ENCODE measurements at regions not wholly inside any gene's neighbourhood (a gene's known extent, or its start where the extent isn't known, plus 50 kb on each side); places are given as distances from the start of the nearest gene placed in this dataset.
"Not testable (repeated sequence)": the region's sequence is repeated elsewhere in the genome, so short reads cannot be mapped to it uniquely, and the experiment has no call there.

DNA sequence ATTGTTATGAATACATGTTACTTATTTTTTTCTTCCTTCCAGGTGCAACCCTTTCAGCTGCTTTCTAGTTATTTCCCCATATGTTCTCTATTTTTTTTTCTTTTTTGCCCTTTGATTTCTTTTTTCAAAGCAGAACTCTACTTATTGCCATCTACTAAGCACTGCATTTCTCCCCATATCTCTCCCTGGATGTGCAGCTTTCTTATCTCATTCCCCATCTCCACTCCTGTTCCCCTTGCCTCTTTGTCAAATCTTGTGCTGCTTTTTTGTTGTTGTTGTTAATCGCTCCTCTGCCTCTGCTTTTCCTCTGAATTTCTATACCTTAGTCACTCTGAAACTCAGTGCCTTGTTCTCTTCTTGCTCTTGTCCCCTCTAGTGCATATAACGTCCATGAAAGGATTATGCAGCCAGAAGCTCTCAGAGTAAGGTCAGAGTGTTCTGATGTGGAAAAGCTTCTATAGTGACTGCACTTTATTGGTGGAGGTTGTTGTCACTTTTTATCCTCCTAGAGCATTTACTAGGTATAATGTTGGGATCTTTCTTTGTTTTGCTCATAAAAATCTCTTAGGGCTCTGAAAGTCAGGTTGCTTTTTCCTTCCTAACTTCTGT lies 51.1 kb upstream of the JADE1 start:
- H3K4me3 ChIP-seq: no peak overlapping the region
- no peak for DNase-seq (ENCODE audit: low read depth, low spot score)
- no peaks in the 10 kb centered on the region for H3K9me3 ChIP-seq (ENCODE audit: low read depth, low read length)
- H3K9ac ChIP-seq (ENCODE audit: insufficient read length): no peak overlapping the region
- no peak for TF ChIP-seq FOXP2 (optimal IDR thresholded peaks at IDR 0.05; ENCODE audit: control extremely low read depth, extremely low read length, insufficient read depth)
- no peak for TF ChIP-seq POLR2AphosphoS5 (IDR thresholded peaks at IDR 0.05; ENCODE audit: borderline replicate concordance, low read depth, low read length)
- TF ChIP-seq EZH2 (IDR thresholded peaks at IDR 0.05): no peak
- no peak overlapping the region for H3K27ac ChIP-seq
- H3K36me3 ChIP-seq (ENCODE audit: insufficient read depth, low read length): no peaks in the 10 kb centered on the region

DNA sequence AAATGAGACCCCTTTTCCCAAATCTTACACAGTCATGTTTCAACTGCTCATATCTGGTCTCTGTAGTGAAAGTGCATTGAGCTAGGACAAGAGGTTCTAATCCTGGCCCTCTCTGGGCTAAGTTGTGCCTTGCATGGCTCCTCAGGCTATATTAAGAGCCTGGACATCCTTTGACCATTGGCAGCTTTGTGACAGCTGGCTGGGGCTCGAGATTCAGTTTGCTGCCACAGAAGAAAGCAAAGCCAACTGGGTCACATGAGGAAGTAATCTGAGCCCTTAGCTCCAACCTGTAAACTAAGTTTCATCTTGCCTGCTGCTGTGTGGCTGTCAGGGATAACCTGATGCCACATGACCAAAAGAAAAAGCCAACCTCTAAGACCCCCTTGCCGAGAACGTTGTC lies 51.8 kb upstream of the JADE1 start:
- no peak overlapping the region for H3K4me3 ChIP-seq
- TF ChIP-seq FOXP2 (optimal IDR thresholded peaks at IDR 0.05; ENCODE audit: control extremely low read depth, extremely low read length, insufficient read depth) (no peak), EZH2 (IDR thresholded peaks at IDR 0.05) (no peak), POLR2AphosphoS5 (IDR thresholded peaks at IDR 0.05; ENCODE audit: borderline replicate concordance, low read depth, low read length) (no peak)
- H3K9ac ChIP-seq (ENCODE audit: insufficient read length): no peak overlapping the region
- no peaks in the 10 kb centered on the region for H3K36me3 ChIP-seq (ENCODE audit: insufficient read depth, low read length)
- DNase-seq (ENCODE audit: low read depth, low spot score): no peak
- no peaks in the 10 kb centered on the region for H3K9me3 ChIP-seq (ENCODE audit: low read depth, low read length)
- no peak overlapping the region for H3K27ac ChIP-seq

DNA sequence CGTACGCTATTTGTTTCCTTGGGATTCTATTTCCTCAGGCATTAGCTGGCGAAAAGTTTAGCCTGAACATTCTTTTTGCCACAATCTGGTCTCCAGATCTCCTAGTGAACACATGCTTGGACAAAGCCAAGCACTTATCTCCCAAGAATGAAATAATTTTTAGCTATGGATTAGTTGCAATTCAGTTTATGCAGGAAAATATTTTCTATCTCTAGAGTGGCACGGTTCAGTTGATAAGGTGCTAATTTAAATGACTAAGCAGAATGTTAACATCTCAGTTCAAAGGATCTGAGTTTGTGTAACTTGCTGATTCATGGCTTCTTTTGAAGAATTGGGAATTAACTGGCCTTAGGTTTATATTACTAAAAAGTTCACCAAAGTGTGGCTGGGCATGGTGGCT lies 58.1 kb upstream of the JADE1 start:
- H3K4me3 ChIP-seq: no peak overlapping the region
- no peak overlapping the region for H3K9ac ChIP-seq (ENCODE audit: insufficient read length)
- TF ChIP-seq FOXP2 (optimal IDR thresholded peaks at IDR 0.05; ENCODE audit: control extremely low read depth, extremely low read length, insufficient read depth): no peak
- no peak for TF ChIP-seq EZH2 (IDR thresholded peaks at IDR 0.05)
- no peak for TF ChIP-seq POLR2AphosphoS5 (IDR thresholded peaks at IDR 0.05; ENCODE audit: borderline replicate concordance, low read depth, low read length)
- no peak overlapping the region for H3K27ac ChIP-seq
- no peak for DNase-seq (ENCODE audit: low read depth, low spot score)
- no peaks in the 10 kb centered on the region for H3K36me3 ChIP-seq (ENCODE audit: insufficient read depth, low read length)
- no peaks in the 10 kb centered on the region for H3K9me3 ChIP-seq (ENCODE audit: low read depth, low read length)

DNA sequence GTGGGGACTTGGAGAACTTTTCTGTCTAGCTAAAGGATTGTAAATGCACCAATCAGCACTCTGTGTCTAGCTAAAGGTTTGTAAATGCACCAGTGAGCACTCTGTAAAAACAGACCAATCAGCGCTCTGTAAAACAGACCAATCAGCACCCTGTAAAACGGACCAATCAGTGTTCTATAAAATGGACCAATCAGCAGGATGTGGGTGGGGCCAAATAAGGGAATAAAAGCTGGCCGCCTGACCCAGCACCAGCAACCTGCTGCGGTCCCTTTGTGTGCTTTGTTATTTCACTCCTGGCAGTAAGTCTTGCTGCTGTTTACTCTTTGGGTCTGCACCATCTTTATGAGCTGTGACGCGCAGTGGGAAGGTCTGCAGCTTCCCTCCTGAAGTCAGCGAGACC lies 67.8 kb upstream of the JADE1 start:
- H3K4me3 ChIP-seq; H3K27ac ChIP-seq; H3K9ac ChIP-seq (ENCODE audit: insufficient read length); DNase-seq (ENCODE audit: low read depth, low spot score); H3K9me3 ChIP-seq (ENCODE audit: low read depth, low read length); H3K36me3 ChIP-seq (ENCODE audit: insufficient read depth, low read length): not testable (repeated sequence)

DNA sequence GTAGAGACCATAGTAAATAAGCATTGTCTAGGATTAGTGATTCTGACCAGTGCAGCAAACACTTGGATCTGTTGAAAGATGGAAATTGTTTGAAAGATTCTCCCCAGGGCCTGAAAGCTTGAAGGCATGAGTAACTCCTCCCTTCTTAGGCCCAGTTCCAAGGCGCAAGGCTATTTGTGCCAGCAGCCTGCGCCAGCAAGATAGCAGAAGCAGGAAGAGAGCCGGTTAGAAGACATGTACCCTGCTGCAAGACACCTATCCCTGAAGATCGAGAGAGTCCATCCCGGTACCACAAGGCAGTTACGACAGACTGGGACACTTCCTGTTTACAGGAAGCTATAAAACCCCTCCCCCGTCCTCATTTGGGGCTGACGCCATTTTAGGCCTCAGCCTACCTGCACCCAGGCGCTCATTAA lies 72.4 kb upstream of the JADE1 start:
- TF ChIP-seq FOXP2 (optimal IDR thresholded peaks at IDR 0.05; ENCODE audit: control extremely low read depth, extremely low read length, insufficient read depth) (no peak), POLR2AphosphoS5 (IDR thresholded peaks at IDR 0.05; ENCODE audit: borderline replicate concordance, low read depth, low read length) (no peak), EZH2 (IDR thresholded peaks at IDR 0.05) (no peak)
- no peaks in the 10 kb centered on the region for H3K9me3 ChIP-seq (ENCODE audit: low read depth, low read length)
- no peak overlapping the region for H3K27ac ChIP-seq
- no peak overlapping the region for H3K4me3 ChIP-seq
- no peak for DNase-seq (ENCODE audit: low read depth, low spot score)
- no peak overlapping the region for H3K9ac ChIP-seq (ENCODE audit: insufficient read length)
- H3K36me3 ChIP-seq (ENCODE audit: insufficient read depth, low read length): no peaks in the 10 kb centered on the region

DNA sequence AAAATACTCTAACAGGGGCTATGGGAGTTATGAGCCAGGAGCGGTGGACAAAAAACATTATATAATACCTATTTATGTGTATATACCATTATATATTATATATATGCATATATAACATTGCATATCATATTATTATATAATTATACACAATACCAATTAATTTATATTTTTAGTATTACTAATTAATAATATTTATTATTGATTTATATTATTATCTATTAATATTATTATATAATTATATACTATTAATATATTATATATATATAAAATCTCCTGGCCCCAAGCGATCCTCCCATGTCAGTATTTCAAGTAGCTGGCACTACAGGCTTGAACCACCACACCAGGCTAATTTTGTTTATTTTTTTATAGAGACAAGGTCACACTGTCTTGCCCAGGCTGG lies 73.8 kb upstream of the JADE1 start:
- Histone ChIP-seq H3K9ac (ENCODE audit: insufficient read length) (no peak overlapping the region), H3K27ac (no peak overlapping the region), H3K9me3 (ENCODE audit: low read depth, low read length) (no peaks in the 10 kb centered on the region), H3K4me3 (no peak overlapping the region), H3K36me3 (ENCODE audit: insufficient read depth, low read length) (no peaks in the 10 kb centered on the region)
- DNase-seq (ENCODE audit: low read depth, low spot score): no peak
- TF ChIP-seq FOXP2 (optimal IDR thresholded peaks at IDR 0.05; ENCODE audit: control extremely low read depth, extremely low read length, insufficient read depth) (no peak), POLR2AphosphoS5 (IDR thresholded peaks at IDR 0.05; ENCODE audit: borderline replicate concordance, low read depth, low read length) (no peak), EZH2 (IDR thresholded peaks at IDR 0.05) (no peak)

DNA sequence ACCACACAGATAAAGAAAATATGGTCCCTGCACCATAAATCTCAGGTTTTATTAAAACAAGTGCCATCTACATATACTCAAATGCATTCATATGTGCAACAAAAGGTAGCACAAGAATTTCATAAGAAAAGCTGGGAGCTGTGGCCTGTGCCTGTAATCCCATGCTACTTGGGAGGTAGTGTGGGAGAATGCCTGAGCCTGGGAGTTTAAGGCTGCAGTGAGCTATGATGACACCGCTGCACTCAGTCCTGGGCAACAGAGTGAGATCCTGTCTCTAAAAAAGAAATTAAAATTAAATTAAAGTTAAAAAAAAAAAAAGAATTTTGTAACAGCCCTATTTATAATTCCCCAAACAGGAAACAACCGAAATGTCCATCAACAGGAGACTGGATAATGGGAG lies 81.3 kb upstream of the JADE1 start:
- no peak for DNase-seq (ENCODE audit: low read depth, low spot score)

DNA sequence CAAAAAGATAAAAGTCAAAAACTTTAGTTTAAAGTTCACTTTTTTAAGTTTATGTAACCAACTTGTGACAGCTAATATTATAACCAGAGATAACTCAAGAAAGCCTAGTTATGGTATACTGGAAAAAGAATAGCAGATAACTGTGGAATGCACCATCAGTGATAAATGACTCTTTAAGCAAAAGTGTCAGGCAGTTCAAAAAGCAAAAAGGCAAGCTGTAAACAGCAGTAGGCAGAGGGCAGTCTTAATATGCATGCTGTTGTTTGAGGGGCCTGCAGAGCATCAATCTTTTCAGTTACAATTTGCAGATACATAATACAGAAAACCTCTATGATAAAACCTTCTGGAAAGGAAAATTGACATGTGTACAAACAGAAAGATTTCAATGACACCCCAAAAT lies 81.8 kb upstream of the JADE1 start:
- Histone ChIP-seq H3K9ac (ENCODE audit: insufficient read length) (no peak overlapping the region), H3K9me3 (ENCODE audit: low read depth, low read length) (no peaks in the 10 kb centered on the region), H3K36me3 (ENCODE audit: insufficient read depth, low read length) (no peaks in the 10 kb centered on the region), H3K27ac (no peak overlapping the region), H3K4me3 (no peak overlapping the region)
- no peak for TF ChIP-seq POLR2AphosphoS5 (IDR thresholded peaks at IDR 0.05; ENCODE audit: borderline replicate concordance, low read depth, low read length)
- no peak for TF ChIP-seq EZH2 (IDR thresholded peaks at IDR 0.05)
- TF ChIP-seq FOXP2 (optimal IDR thresholded peaks at IDR 0.05; ENCODE audit: control extremely low read depth, extremely low read length, insufficient read depth): no peak
- DNase-seq (ENCODE audit: low read depth, low spot score): no peak

More for the DNA sequence above, 81.3 kb upstream of the JADE1 start:
- H3K36me3 ChIP-seq (ENCODE audit: insufficient read depth, low read length): no peaks in the 10 kb centered on the region
- H3K4me3 ChIP-seq: no peak overlapping the region
- no peak overlapping the region for H3K27ac ChIP-seq
- no peak for TF ChIP-seq EZH2 (IDR thresholded peaks at IDR 0.05)
- no peak for TF ChIP-seq FOXP2 (optimal IDR thresholded peaks at IDR 0.05; ENCODE audit: control extremely low read depth, extremely low read length, insufficient read depth)
- TF ChIP-seq POLR2AphosphoS5 (IDR thresholded peaks at IDR 0.05; ENCODE audit: borderline replicate concordance, low read depth, low read length): no peak
- no peak overlapping the region for H3K9ac ChIP-seq (ENCODE audit: insufficient read length)
- H3K9me3 ChIP-seq (ENCODE audit: low read depth, low read length): no peaks in the 10 kb centered on the region

DNA sequence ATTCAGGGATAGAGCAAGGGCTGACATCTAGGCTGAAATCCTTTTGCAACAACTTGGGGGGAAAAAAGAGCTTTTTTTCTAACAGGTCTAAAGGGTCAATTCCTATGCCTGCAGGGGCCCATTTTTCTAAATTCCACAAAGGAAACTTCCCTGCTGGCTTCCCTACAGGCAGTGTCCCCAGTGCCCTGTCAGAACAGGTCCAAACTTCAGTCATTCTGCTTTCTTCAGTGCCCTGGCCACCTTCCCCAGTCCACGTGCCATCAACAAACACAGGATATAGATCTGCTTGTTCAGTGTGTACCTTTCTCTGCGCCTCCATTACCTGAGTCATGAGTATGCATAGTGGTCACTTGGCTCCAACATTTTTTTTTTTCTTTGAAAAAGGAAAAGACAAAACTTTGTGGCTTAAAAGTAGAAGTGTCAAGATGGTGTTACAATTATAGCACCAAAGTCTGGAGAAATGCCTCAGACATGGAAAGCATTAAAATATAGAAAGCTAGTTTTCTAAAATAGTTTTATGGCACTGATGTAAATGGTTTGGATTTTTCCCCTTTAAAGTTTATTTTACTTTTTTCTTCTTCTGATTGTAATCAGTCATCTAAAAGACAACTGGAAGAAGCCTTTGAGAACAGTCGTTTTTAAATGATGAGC lies 84.0 kb upstream of the JADE1 start:
- TF ChIP-seq FOXP2 (optimal IDR thresholded peaks at IDR 0.05; ENCODE audit: control extremely low read depth, extremely low read length, insufficient read depth) (no peak), POLR2AphosphoS5 (IDR thresholded peaks at IDR 0.05; ENCODE audit: borderline replicate concordance, low read depth, low read length) (no peak), EZH2 (IDR thresholded peaks at IDR 0.05) (no peak)
- H3K9me3 ChIP-seq (ENCODE audit: low read depth, low read length): no peaks in the 10 kb centered on the region
- DNase-seq (ENCODE audit: low read depth, low spot score): no peak
- no peak overlapping the region for H3K27ac ChIP-seq
- no peak overlapping the region for H3K9ac ChIP-seq (ENCODE audit: insufficient read length)
- H3K4me3 ChIP-seq: no peak overlapping the region
- no peaks in the 10 kb centered on the region for H3K36me3 ChIP-seq (ENCODE audit: insufficient read depth, low read length)
